ENCODE measurements at regions not wholly inside any gene's neighbourhood (a gene's known extent, or its start where the extent isn't known, plus 50 kb on each side); places are given as distances from the start of the nearest gene placed in this dataset.

GRCh38 chr1:232188318-232188717 lies 441.6 kb downstream of the SIPA1L2 start:
- no peaks in the 10 kb centered on the region for H3K36me3 ChIP-seq (ENCODE audit: low read depth, low read length)
- peaks cover 7% of the 10 kb centered on the region; the same call in 1 of the 2 replicates for H3K4me1 ChIP-seq (ENCODE audit: insufficient read depth, low read length)
- intact Hi-C loops (cut with micrococcal nuclease) = no loop called here
- H3K79me2 ChIP-seq (ENCODE audit: low read length) = no peaks in the 10 kb centered on the region
- H3K27me3 ChIP-seq (ENCODE audit: low read length) = no peaks in the 10 kb centered on the region
- BruUV-seq (replicated peaks) = no TSS peak
- no peaks in the 10 kb centered on the region for H3K9me3 ChIP-seq (ENCODE audit: low read length)
- no peak overlapping the region for H3K4me2 ChIP-seq (ENCODE audit: low read length)
- H2AFZ ChIP-seq (ENCODE audit: low read length) = no peak overlapping the region
- ChIA-PET POLR2A (ENCODE audit: unreplicated experiment) (no interaction called here), CTCF (no interaction called here)
- no peaks in the 10 kb centered on the region for H4K20me1 ChIP-seq (ENCODE audit: low read length)
- TF ChIP-seq CTCF (conservative IDR thresholded peaks at IDR 0.05; ENCODE audit: low read depth, low read length) (no peak), EZH2phosphoT487 (IDR thresholded peaks at IDR 0.05; ENCODE audit: borderline replicate concordance, low read length) (no peak), EZH2 (IDR thresholded peaks at IDR 0.05; ENCODE audit: low read length, unreplicated experiment) (no peak)
- H3F3A ChIP-seq (ENCODE audit: low read length, unreplicated experiment) = no peaks in the 10 kb centered on the region
- ATAC-seq = no peak
- no peak overlapping the region for H3K27ac ChIP-seq (ENCODE audit: low read length)
- H3K9ac ChIP-seq (ENCODE audit: low read length) = no peak overlapping the region
- H3K9me2 ChIP-seq (replicated peaks; ENCODE audit: low read length) = no peaks in the 10 kb centered on the region
- no peak for DNase-seq
- no peak overlapping the region for H3K4me3 ChIP-seq (ENCODE audit: low read length)

- Histone ChIP-seq H3K36me3 (ENCODE audit: low read depth, low read length) (no peaks in the 10 kb centered on the region), H3K9ac (ENCODE audit: low read length) (no peak overlapping the region), H3K79me2 (ENCODE audit: low read length) (no peaks in the 10 kb centered on the region), H3K9me3 (ENCODE audit: low read length) (no peaks in the 10 kb centered on the region), H3K4me3 (ENCODE audit: low read length) (no peak overlapping the region), H3K4me2 (ENCODE audit: low read length) (no peak overlapping the region), H3K4me1 (ENCODE audit: insufficient read depth, low read length) (no peaks in the 10 kb centered on the region), H3K9me2 (replicated peaks; ENCODE audit: low read length) (no peaks in the 10 kb centered on the region), H4K20me1 (ENCODE audit: low read length) (no peaks in the 10 kb centered on the region), H3F3A (ENCODE audit: low read length, unreplicated experiment) (no peaks in the 10 kb centered on the region), H2AFZ (ENCODE audit: low read length) (no peak overlapping the region), H3K27ac (ENCODE audit: low read length) (no peak overlapping the region), H3K27me3 (ENCODE audit: low read length) (0 out of 2 replicates have a peak, but pooled peaks cover 2% of the 10 kb centered on the region)
- ChIA-PET POLR2A (ENCODE audit: unreplicated experiment) (no interaction called here), CTCF (no interaction called here)
- no TSS peak for BruUV-seq (replicated peaks)
- intact Hi-C loops (cut with micrococcal nuclease) = no loop called here
- DNase-seq (no peak), ATAC-seq (no peak)
- TF ChIP-seq EZH2 (IDR thresholded peaks at IDR 0.05; ENCODE audit: low read length, unreplicated experiment) (no peak), CTCF (conservative IDR thresholded peaks at IDR 0.05; ENCODE audit: low read depth, low read length) (no peak), EZH2phosphoT487 (IDR thresholded peaks at IDR 0.05; ENCODE audit: borderline replicate concordance, low read length) (no peak)
Measured at GRCh38 chr1:232186931-232187330, 443.0 kb downstream of the SIPA1L2 start.

- DNase-seq = no peak
- no peak for TF ChIP-seq EZH2 (IDR thresholded peaks at IDR 0.05; ENCODE audit: low read length, unreplicated experiment)
- no peak for TF ChIP-seq CTCF (conservative IDR thresholded peaks at IDR 0.05; ENCODE audit: low read depth, low read length)
- TF ChIP-seq EZH2phosphoT487 (IDR thresholded peaks at IDR 0.05; ENCODE audit: borderline replicate concordance, low read length) = no peak
- Histone ChIP-seq H3K4me3 (ENCODE audit: low read length) (no peak overlapping the region), H3K4me2 (ENCODE audit: low read length) (no peak overlapping the region), H3K9me2 (replicated peaks; ENCODE audit: low read length) (no peaks in the 10 kb centered on the region), H3F3A (ENCODE audit: low read length, unreplicated experiment) (no peaks in the 10 kb centered on the region), H3K4me1 (ENCODE audit: insufficient read depth, low read length) (no peaks in the 10 kb centered on the region), H3K9me3 (ENCODE audit: low read length) (no peaks in the 10 kb centered on the region), H3K27me3 (ENCODE audit: low read length) (0 out of 2 replicates have a peak, but pooled peaks cover 2% of the 10 kb centered on the region), H3K9ac (ENCODE audit: low read length) (no peak overlapping the region), H3K36me3 (ENCODE audit: low read depth, low read length) (no peaks in the 10 kb centered on the region), H2AFZ (ENCODE audit: low read length) (no peak overlapping the region), H3K79me2 (ENCODE audit: low read length) (no peaks in the 10 kb centered on the region), H3K27ac (ENCODE audit: low read length) (no peak overlapping the region), H4K20me1 (ENCODE audit: low read length) (no peaks in the 10 kb centered on the region)
- ChIA-PET CTCF (no interaction called here), POLR2A (ENCODE audit: unreplicated experiment) (no interaction called here)
- intact Hi-C loops (cut with micrococcal nuclease) = no loop called here
- no peak for ATAC-seq
- BruUV-seq (replicated peaks) = no TSS peak
Measured at GRCh38 chr1:232184561-232185530, 445.1 kb downstream of the SIPA1L2 start.

All from PC-3 (cell line).